HG02588 (cell line): ENCODE measurements at regions not wholly inside any gene's neighbourhood (a gene's known extent, or its start where the extent isn't known, plus 50 kb on each side); places are given as distances from the start of the nearest gene placed in this dataset.
"Not testable (repeated sequence)": the region's sequence is repeated elsewhere in the genome, so short reads cannot be mapped to it uniquely, and the experiment has no call there.

ENCODE experiments used
- ATAC-seq: cut with Tn5 transposase; IDR thresholded peaks from one replicate; pipeline ENCODE4 v1.9.1; 2021; ENCODE audit warnings: mild to moderate bottlenecking, moderate library complexity; ENCODE audit not compliant: unreplicated experiment

DNA sequence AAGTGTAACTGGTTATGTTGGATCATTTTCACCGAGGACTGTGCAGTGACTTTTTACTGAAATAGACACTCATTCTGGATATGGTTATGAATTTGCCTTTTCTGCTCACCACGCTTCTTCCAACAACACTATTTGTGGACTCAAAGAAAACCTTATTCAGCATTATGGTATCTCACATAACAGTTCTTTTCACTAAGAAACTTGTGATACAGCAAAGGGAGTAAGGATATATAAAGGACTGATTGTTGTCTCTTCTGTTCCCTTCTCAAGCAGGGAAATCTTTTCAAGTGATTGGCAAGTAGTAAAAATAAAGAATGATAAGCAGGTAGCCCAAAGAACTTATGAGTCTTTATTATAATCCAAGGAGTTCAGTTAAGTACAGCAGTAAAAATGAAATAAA lies 131.5 kb upstream of the SV2C start:
- ATAC-seq: no peak

DNA sequence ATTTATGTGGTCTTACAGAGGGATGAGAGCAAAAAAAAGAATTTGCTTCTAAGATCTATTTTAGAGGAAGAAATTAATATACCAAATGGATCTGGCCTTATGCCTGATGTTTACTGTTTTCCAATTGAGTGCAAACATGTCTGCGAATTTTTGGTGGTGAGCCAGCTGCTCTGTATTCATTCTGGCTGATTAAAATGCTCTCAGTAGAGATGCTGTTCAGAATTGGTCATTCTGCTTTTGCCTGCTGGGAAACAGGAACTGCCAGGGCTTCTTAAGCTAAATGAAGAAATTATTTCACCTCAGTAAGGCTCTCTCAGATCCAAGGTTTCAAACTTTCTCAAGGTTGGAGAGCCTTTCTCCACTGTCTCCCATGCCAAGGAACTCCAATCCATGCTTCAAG lies 132.0 kb upstream of the SV2C start:
- ATAC-seq: no peak

DNA sequence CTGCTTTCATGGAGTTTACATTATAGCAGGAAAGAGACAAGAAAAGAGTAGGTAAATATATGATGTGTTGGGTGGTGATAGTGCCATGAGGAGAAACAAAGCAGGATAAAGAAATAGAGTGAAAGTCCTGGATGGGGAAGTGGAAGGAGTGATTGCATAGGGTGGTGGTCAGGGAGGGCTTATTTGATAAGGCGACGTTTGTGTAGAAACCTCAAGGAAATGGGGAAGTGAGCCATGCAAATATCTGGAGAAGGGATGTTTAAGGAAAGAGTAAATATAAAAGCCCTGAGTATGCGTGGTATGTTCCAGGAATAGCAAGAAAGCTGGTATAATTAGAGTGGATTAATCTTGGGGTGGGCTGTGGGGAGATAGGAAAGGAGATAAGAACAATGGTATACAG lies 134.7 kb upstream of the SV2C start:
- ATAC-seq: no peak

DNA sequence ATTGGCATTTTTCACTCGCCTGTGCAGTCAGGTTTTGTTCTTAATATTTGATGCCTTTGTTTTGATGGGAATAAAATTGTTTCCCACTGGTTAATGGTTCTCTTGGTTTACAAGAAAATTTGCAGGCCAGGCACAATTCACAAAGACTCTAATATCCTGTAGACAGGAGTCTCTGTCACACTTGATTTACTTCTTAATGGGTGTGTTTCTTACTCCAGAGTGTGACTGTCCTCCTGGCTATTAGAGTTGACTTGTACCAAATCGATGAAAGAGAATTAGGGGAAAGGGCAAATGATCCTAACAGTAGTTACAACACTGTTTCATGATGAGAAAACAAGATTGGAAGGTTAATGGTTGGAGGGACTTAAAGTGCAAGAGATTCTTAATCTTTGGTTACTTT lies 142.8 kb upstream of the SV2C start:
- ATAC-seq: no peak

DNA sequence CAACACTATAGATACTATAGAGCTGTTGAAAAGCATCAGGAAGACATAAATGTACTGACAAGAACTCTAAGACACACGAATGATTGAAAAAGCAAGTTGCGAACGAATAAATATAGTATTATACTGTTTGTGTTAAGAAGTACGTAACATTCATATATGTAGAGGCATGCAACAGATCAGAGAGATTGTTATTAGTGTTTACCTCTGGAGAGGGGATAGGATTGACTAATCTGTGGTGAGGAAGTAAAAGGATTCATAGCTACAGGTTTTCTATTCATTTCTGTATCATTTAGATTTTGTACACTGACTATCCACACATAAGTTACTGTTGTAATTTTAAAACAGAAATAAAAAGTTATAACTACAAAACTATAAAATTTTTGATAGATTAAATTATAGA lies 147.6 kb upstream of the SV2C start:
- ATAC-seq: no peak

DNA sequence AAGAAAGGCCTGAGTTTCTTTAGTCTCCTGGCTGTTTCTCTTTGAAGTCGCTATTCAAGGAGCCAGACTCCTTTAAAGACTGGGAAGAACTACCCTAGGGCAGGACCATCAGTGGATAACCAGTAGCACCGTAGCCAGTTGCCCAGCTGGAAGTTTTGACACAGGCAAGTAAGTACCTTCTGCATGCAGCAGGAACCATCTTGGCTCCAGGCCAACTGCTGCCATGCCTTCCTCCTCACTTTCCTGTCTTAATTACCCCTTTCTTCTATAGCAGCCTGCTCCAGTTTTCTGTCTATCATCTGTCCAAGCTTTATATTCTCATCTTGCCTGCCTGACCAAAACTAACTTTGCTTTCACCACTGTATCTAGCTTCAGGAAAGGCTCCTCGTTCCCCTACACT lies 149.7 kb upstream of the SV2C start:
- no peak for ATAC-seq

DNA sequence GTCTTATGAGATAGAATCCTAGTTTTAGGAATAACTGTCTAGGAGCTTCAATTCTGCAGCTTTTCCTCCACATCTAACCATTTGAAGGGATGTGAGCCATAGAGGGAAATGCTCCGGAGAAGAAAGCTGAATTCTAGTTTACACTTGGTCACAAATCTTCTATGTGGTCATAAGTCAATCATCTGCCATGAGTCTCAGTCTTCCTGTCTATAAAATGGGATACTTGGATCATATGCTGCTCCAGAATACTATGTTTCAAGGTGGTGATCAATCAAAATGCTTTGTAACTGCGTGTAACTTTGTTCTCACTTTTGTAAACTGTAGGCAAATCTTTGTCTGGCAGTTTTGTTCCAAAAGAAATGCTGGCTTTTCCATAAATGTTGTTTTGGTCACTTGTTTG lies 152.0 kb upstream of the SV2C start:
- ATAC-seq: no peak

DNA sequence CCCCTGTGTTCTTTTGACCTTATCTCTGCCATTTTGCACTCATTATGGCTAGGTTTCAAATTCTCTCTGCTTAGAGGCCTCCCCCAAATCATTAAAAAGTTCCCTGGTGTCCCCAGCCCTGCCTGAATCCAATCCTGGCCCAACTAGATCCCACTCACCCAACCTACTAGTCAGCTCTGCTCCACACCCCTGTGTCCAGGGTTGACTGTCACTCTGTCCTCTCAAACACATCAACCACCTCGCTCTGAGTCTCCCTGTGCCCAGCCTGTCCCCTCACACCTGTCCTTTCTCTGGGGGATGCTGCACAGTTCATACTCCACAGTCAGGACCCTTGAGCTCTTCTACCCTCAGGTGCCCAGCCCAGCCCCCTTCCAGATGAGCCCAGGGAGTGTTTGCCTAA lies 154.2 kb upstream of the SV2C start:
- no peak for ATAC-seq

DNA sequence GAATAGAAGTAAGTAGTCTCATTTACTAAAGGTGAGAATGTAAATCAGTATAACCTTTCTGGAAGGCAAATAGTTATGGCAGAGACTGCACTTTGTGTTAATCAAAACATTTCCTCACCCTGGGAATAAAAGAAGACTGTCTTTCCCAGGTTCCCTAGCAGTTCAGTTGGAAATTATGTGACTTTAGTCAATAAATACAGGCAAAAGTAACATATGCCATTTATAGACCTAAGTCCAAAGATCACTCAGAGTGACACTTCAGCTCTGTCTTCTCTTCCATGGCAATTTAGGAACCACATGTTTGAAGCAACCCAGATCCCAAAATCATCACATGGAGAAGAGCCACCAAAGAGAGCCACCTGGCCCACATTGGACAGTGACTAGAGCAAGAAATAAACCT lies 160.7 kb upstream of the SV2C start:
- ATAC-seq: no peak

DNA sequence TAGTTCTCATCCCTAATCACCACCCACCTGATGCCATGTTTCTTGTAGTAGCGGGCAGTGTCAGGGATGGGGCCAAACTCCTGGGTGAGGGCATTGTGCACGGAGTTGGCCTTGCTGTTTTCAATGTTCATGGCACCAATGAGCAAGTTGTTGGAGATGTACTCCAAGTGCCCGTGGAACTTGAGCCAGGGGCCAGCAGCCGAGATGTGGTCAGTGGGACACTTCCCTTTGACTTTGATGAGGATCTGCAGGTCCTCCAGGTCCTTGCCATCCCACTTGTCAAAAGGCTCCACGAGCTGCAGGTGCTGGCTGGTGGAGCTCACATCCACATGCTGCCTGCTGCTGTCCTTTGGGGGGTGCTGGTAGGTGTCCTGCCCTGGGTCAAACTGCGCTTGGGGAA lies 162.2 kb upstream of the SV2C start:
- no peak for ATAC-seq

DNA sequence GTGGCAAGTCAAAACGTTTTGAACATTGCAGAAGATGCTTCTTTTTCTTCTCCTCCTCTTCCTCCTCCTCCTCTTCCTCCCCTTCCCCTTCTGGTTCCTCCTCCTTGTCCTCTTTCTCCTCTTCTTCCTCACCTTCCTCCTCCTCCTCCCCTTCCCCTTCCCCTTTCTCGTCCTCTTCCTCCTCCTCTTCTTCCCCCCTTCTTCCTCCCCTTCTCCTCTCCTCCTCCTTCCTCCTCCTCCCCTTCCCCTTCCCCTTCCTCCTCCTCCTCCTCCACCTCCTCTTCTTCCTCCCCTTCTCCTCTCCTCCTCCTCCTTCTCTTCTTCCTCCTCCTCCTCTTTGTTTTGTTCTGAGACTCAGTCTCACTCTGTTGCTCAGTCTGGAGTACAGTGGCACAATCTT lies 167.0 kb upstream of the SV2C start:
- no peak for ATAC-seq

DNA sequence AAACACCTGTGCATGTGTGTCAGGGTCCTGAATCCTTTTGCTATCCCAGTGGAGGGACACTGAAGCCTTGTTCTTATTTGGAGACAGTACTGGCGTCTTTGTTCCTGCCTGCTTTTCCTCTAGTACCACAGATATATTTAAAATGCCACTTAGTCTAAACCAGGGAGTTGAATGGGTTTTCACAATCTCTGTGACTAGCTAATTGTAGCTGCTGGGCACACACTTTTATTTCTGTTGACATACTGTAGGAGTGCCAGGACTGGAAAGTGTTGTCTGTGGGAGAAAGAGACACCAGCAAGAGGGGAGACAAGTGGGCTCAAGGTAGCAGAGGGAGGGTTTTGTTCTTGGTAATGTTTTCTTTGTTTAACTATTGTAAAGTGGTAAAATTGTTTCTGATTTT lies 174.0 kb upstream of the SV2C start:
- ATAC-seq: no peak

DNA sequence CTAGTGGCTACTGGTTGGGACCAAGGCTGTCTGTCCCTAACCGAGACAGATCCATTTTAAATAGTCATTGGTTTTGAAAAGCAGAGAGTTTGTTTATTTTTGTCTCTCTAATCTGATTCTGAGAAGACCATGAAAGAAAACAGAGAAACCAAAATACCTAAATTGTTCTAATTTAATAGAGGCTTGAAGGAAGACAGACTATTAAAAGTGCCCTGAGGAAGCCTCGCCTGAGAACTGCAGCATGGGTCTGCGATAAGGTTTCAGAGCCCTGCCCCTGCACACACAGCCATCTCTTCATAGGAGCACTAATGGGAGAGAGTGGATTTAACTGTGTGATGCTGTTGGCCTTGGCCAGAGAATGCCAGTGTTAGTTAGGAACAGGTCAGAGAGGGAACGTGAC lies 175.5 kb upstream of the SV2C start:
- ATAC-seq: no peak

DNA sequence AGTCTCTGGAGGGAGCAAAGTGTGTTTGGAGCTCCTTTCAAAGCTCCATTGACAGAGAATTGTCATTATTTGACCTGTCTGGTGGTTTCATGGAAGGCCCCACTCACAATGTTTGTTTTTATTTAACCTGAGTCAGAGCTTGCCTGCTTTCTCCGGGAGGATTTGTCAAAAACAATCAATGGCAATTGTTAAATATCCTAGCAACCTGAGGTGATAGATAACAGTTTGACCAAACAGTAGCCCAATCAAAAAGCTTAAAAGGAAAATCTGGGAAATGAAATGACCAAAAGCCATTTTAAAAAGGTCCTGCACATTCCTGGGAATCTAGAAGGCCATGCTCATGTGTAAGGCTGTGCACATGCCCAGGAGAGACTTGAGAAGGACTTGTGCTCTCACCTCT lies 177.2 kb upstream of the POC5 start:
- no peak for ATAC-seq

DNA sequence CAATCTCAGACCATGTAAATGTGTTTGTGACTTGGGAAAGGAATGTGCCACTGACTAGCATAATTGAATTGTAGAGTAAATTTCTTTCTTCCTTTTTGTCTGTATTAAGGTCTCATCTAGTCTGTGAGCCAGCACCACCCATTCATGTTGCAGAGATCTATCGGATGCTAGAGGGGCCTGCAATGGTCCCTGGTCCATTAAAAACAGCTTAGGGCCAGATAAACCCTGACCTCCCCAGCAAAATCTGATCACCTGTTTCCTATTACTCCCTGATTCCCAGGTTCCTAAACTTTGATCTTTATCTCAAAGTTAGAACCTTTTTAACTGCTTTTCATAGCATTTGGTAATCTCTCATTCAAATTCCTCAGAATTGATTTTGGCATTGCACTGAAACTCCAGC lies 174.5 kb upstream of the POC5 start:
- ATAC-seq: no peak

DNA sequence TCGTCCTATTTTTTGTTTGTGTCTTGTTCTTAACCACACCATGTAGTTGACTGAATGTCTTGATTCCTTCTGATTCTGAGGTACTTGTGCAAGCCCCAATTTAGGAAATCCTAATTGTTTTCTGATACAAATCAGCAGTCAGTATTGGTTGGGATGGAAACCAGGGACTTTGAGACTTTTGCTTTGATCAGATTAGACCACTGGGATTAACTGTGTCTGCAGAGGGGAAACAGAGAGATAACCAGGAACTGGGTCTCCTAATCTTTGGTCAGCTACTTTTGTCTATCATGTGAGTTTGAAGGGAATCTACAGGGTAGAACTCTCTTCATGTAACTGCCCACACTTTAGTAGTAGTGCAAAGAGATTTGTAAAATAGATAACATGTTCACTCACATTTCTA lies 173.8 kb upstream of the POC5 start:
- no peak for ATAC-seq

DNA sequence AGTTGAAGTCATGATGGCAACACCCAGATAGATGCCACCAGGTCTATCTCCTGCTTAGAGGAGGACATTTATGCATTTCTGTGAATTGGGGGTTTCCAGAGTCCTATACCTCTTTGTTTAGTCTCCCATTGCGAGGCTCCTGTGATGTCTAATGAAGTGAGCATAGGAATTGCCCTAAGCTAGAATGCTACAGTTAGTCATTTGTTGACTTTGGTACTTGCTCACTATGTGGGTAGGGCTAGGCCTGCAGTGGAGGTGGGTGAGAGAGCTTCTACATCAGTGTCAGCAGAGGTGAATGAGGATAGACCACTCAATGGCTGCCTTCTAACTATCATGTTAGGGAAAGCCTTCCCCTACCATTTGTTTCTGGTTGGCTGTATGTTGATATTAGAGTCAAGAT lies 173.3 kb upstream of the POC5 start:
- no peak for ATAC-seq

DNA sequence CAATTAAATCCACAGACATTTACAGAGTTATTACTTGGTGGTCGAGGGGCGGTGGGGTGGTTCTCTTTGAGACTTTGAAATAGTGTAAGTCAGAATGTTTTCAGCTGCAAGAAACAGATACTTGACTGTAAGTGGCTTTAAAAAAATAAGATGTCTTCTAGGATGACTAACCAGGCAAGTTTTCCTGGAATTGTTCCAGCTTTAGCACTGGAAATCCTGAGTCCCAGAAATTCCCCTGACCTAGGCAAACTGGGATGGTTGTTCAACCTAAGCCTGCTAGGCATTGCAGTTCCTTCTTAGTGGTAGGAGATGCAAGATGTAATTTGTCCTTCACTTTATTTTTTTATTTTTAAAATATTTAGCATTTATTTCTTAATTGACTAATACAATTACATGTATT lies 169.5 kb upstream of the POC5 start:
- no peak for ATAC-seq

DNA sequence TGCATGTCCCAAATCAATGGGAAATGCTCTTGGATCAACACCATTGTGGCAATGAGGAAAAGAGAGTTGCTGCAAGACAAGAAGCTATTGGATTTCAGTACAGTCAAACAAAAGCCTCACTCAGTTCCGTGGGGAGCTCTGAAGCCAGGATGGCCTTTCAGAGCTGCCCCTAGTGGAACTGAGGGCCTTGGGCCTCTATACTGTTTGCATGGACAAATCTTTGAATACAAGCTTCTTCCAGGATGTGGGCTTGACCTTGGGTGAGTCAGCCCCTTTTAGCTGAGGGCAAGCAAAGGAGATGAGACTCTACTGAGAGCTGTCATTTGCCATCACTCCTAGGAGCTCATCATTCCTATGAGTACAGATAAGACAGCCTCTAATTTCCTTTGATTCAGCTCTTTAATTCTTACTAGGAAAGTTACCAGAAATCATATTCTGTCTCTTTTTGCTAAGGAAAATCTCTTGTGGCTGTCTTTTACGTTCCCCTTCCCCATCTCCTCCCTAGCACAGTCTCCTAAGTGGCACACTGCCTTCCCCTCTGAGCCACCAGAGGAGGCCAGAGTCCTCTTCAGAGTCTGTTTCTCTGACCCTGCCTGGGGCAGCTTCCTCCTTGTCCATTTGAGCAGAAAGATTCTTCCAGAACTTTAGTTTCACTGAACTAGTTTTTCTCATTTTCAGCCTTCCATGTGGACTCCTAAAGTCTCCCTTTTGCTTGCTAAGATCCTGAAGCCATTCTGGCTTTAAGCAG lies 168.8 kb upstream of the POC5 start:
- no peak for ATAC-seq

DNA sequence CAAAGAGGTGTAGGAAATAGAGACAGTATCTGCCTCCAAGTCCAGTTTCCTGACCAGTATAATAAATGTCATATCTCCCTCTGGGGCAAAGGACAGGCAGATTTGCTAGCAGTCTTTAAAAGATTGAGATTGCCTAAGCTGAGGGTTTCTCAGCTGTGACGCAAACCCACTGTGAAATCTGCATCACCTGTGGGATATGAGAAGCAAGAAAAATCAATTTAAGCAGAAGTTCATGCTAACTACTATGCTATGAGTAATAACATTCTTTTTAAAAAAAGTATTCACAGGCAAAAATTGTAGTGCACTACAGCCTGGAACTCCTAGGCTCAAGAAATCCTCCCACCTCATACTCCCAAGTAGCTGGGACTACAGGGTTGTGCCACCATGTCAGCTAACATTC lies 168.1 kb upstream of the POC5 start:
- no peak for ATAC-seq

DNA sequence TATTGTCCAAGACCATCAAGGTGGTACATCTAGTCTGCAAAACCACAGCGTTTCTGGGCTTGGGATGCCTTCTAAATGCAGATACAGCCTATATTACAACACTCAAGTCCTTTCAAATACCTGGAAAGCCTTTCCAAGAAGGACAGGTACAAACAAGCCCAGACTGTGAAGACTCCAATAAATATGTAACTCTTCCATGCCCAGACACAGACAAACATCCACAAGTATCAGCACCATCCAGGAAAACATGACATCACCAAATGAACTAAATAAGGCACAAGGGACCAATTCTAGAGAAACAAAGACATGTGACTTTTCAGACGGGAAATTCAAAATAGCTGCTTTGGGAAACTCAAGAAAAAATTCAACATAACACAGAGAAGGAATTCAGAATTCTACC lies 152.7 kb upstream of the POC5 start:
- ATAC-seq: no peak

DNA sequence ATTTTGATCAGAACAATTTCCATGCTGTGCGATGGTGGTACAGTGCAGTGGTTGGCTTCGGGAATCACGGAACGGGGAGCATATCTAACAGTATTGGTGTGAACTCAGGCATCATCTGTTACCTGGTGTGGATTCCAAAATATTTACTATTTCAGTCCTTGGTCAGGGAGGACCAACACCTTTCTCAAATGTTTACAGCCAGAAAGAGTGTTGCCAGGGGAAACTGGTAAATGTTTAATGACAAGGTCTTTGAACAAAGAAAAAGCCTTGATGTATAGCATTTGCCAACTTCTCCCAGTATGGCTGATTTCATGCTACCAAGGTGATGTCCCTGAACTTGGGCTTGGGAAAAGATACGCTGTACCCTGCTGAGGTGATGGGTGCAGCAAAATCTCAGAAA lies 145.6 kb upstream of the POC5 start:
- no peak for ATAC-seq

DNA sequence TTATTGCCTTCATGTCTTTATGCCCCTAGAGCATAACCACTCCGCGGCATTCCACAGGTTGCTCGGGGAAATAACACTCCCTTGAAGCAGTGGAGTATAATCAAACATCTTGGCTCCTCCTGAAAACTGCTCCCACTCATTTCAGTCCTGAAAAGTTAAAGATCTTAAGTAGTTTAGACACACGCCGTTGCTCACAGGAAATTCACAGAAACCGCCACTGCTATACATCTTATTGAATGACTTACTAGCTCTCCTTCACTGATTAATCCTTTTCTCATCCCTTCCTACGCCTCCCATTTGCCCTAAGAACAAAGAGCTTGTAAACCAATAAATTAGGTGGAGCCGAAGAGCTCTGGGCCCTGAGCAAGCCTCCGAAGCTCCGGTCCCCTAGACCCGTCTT lies 142.4 kb upstream of the POC5 start:
- not testable (repeated sequence) for ATAC-seq

DNA sequence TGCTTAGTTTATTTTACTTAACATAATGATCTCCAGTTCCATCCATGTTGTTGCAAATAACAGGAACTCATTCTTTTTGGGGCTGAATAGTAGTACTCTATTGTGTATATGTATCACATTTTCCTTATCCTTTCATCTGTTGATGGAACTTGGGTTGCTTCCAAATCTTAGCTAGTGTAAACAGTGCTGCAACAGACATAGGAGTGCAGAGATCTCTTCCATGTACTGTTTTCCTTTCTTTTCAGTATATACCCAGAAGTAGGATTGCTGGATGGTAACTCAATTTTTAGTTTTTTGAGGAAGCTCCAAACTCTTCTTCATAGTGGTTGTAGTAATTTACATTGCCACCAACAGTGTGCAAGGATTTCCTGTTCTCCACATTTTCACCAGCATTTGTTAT lies 138.8 kb upstream of the POC5 start:
- no peak for ATAC-seq
